ENCODE measurements at regions not wholly inside any gene's neighbourhood (a gene's known extent, or its start where the extent isn't known, plus 50 kb on each side); places are given as distances from the start of the nearest gene placed in this dataset.

GRCh38 chr5:107129051-107129450 lies 541.7 kb downstream of the EFNA5 start:
- no peak for DNase-seq

- DNase-seq = no peak
Measured at GRCh38 chr5:107127878-107128277, 542.9 kb downstream of the EFNA5 start.

- DNase-seq = no peak
Measured at GRCh38 chr5:107126341-107126740, 544.4 kb downstream of the EFNA5 start.

- no peak for DNase-seq
Measured at GRCh38 chr5:107124376-107124775, 546.4 kb downstream of the EFNA5 start.

GRCh38 chr5:107123014-107123413 lies 547.7 kb downstream of the EFNA5 start:
- DNase-seq = no peak

GRCh38 chr5:107121793-107122519 lies 548.8 kb downstream of the EFNA5 start:
- no peak for DNase-seq

- no peak for DNase-seq
Measured at GRCh38 chr5:107119656-107120055, 551.1 kb downstream of the EFNA5 start.

GRCh38 chr5:107118184-107119019 lies 552.3 kb downstream of the EFNA5 start:
- DNase-seq = no peak

GRCh38 chr5:107112216-107112615 lies 558.5 kb downstream of the EFNA5 start:
- DNase-seq = no peak

- no peak for DNase-seq
Measured at GRCh38 chr5:107104040-107104995, 566.4 kb downstream of the EFNA5 start.

- DNase-seq = no peak
Measured at GRCh38 chr5:107103522-107103921, 567.2 kb downstream of the EFNA5 start.

GRCh38 chr5:107100121-107100520 lies 570.6 kb downstream of the EFNA5 start:
- DNase-seq = no peak

GRCh38 chr5:107099506-107099905 lies 571.2 kb downstream of the EFNA5 start:
- no peak for DNase-seq

GRCh38 chr5:107092695-107093094 lies 578.0 kb downstream of the EFNA5 start:
- peak in 1 of 2 experiments; percentile 21 for DNase-seq

GRCh38 chr5:107090506-107090905 lies 580.2 kb downstream of the EFNA5 start:
- DNase-seq = no peak

GRCh38 chr5:107088907-107089306 lies 581.8 kb downstream of the EFNA5 start:
- no peak for DNase-seq

- no peak for DNase-seq
Measured at GRCh38 chr5:107085572-107085971, 585.2 kb downstream of the EFNA5 start.

- no peak for DNase-seq
Measured at GRCh38 chr5:107074996-107075395, 595.7 kb downstream of the EFNA5 start.

GRCh38 chr5:107072967-107073366 lies 597.8 kb downstream of the EFNA5 start:
- no peak for DNase-seq

- DNase-seq = no peak
Measured at GRCh38 chr5:107072440-107072839, 598.3 kb downstream of the EFNA5 start.

GRCh38 chr5:107068782-107069181 lies 602.0 kb downstream of the EFNA5 start:
- no peak for DNase-seq

GRCh38 chr5:107067395-107067794 lies 603.3 kb downstream of the EFNA5 start:
- no peak for DNase-seq

- DNase-seq = no peak
Measured at GRCh38 chr5:107063511-107063910, 607.2 kb downstream of the EFNA5 start.
